T-helper 2 cell (primary cell): ENCODE measurements at regions not wholly inside any gene's neighbourhood (a gene's known extent, or its start where the extent isn't known, plus 50 kb on each side); places are given as distances from the start of the nearest gene placed in this dataset.
A peak's percentile ranks its signal among the peaks of the same experiment; 100 is the strongest.

Source experiments
- DNase-seq, 5 experiments: peaks; one replicate each; pipeline versions ENCODE4 v3.0.0 to v3.0.0-alpha.2; 2012 to 2022

DNA sequence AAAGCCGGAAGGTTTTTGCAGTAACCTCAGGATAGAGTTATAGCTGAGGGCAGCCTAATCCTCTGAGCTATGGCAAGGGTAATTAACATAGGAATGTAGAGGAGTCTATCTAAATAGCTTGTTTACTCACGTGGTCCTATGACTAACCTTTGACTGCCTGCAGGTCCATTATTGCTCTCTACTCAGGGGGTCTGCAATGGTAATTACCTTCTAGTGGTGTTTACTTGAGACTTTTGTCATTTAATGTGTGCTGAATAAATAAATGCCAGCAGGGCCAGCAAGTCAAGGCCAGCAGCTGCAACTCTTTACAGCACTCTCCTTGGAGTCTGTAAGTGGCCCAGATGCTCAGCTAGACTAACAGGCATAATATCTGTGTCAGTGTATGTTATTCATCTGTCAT is 212.7 kb upstream of the FMR1 start:
- no peak for DNase-seq

DNA sequence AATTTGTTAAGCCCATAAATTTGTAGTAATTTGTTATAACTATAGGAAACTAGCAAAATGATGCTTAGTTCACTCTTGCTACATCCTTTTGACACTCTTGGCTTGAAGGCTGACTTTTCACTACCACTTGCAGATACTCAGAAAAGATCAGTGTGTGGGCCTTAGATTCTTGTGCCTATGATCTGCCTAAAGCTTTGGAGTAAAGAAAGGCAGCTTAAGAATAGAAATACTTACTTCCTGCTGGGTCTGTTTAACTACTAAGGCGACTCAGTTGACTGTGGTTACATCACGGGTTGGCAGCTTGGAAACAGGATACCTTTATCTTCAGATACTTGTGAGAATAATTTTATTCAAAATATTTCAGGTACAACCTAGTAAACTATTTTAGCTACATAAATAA is 201.4 kb upstream of the FMR1 start:
- DNase-seq: no peak

DNA sequence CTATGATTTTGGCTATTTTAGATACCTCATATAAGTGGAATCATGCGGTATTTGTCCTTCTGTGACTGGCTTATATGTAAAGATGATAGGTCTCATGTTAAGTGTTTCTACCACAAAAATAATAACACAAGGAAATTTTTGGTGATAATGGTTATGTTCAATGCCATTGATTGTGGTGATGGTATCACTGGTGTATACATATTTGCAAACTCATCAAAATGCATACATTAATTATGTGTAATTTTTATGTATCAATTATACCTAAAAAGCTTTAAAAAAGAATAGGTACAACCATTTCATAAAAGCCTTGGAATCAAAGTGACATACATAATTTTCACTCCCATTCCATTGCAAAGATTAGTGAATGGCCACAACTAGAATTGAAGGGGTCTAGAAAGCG is 178.3 kb upstream of the FMR1 start:
- DNase-seq: no peak

DNA sequence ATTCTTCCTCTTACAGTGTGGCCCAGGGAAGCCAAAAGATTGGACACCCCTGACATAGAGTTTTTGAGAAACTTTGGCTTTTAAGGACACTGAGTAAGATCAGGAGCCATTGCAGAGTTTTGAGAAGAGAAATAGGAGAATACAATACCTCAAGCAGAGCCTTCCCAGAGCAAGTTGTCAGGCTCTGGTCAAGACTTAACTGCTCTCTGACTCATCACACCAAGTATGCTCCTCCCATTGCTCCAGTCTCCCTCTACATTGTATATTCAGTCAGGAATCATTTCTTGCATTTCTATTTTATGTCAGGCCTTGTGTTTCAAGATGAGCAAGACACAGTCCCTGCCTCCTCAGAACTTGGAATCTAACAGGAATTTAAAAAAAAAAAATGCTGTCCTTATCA is 176.4 kb upstream of the FMR1 start:
- no peak for DNase-seq

- DNase-seq: no peak
These were observed 175.7 kb upstream of the FMR1 start for GRCh38 chrX:147736045-147736444.

DNA sequence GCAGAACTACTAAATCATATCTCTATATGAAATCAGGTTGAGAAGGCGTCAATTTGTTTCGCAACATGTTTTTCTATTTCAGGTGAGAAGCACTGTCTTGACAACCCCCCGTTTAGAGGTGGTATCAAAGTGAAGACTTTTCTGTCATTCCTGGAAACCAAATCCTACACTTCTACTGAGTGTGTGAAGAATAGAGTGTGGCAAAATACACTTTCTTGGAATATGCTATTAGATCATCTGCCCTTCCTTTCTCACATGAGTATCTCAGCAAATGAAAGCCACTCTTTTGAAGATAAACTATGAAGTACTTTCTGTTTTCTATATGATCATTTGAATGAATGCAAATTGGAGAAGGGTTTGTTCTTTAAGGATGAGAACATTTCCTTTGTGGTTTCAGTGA is 174.0 kb upstream of the FMR1 start:
- no peak for DNase-seq

- DNase-seq: peak in 1 of 5 experiments; percentile 35
These were observed 173.5 kb upstream of the FMR1 start for GRCh38 chrX:147738265-147738664.

- peak in 1 of 5 experiments; percentile 0 for DNase-seq
These were observed 172.5 kb upstream of the FMR1 start for GRCh38 chrX:147739196-147739595.

GRCh38 chrX:147741776-147742175 is 169.9 kb upstream of the FMR1 start:
- DNase-seq: no peak

DNA sequence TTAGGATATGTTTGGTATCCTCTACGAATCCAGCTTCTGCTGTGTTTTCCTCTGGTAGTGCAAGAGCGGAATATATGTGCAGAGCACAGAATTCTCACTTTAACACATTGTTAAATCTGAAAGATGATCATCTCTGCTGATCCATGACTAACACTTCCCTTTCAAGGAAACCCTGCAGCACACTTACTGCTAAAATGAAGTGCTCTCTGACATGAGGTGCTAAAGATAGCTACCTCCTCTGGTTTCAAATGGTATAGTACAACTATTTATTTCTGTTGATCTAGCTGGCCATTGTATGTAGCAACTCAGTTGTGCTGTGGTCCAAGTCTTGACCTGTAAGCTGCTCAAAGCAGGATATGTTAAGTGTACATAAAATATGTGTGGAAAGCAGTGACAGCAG is 162.4 kb upstream of the FMR1 start:
- DNase-seq: no peak

DNA sequence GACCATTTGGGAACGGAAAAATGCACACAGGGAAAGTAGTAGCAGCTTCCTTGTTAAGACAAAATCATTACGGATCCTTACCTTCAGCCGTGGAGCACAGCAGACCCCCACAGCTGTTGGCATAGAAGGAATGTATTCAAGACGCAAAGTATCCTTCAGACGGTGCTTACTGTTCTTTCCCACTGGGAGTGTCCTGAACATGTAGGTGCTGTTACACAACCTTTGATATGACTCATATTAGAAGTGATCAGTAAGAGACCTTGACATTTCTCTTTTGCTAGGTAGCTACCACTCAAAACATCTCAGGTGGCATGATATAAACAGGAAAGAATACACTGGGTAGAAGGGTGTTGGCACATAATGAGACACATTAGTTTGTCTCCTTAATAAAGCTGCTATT is 154.0 kb upstream of the FMR1 start:
- DNase-seq: no peak

DNA sequence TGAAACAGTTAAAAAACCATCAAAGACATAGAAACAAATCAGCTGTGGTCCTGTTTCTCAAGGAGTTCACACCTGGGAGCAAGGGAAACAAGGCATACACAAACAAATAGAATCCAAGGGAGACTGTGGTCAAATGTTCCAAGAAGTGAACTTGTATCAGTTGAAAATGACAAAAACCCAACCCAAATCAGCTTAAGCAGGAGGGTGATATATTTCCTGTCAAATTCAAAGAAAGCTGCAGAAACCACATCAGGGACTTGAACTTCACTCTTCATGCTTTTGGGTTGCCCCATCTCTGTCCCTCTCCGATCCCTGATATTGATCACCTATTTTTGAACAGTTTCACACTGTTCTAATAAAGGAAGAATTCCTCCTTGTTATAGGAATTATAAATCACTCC is 148.6 kb upstream of the FMR1 start:
- no peak for DNase-seq

DNA sequence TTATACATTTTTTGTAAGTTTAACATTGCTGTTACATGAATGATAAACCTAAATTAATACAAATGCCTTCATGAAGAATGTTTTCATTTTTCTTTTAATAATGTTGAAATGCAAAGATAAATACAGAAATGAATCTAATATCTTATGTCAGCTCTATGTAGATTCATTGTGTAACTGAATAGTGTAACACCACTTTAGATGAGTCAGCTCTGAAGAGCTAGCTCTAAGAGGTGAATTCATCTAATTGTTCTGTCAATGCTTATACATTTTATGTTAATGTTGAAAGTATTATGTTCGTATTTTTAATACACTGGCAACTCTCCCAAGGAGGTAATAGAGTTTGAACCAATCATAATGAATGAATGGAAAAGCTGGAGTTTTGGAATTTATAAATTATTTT is 146.9 kb upstream of the FMR1 start:
- DNase-seq: no peak

DNA sequence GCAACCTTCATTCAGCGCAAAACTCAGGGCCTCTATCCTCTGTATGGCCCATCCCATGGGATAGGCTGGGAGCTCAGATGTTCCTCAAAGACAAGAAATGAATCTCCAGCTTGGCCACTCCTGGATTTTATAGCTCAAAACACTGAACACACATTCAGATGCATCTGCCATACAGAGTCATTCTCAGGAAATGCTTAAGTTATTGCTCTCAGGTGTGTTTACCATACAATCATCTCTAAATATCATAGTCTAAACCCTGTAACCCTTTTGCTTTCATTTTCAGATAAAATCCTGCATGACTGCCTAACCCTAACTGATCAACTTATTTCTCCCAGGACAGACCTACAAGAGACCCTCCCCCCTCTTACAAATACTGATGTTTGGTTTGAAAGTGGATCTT is 140.9 kb upstream of the FMR1 start:
- DNase-seq: no peak

GRCh38 chrX:147776988-147777387 is 134.7 kb upstream of the FMR1 start:
- no peak for DNase-seq

DNA sequence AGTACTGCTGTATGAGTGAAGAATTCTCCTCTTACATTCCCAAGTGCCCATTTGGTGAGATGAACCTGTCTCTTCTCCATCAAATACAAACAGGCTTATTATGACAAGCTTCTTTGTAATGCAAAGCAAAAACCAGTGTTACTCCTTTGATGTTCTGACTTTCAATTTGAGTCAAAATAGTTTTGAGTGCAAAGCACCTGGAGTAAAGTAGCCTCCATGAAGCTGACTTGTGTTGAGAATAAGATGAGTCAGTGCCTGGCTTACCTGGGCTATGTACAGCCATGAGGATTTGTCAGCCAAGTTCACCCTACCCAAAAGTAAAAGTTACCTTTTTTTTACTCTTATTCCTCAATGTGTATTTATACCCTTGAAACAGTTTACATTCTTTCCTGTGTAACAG is 132.5 kb upstream of the FMR1 start:
- DNase-seq: peak in 1 of 5 experiments; percentile 1

GRCh38 chrX:147781844-147782243 is 129.9 kb upstream of the FMR1 start:
- no peak for DNase-seq

- no peak for DNase-seq
These were observed 122.9 kb upstream of the FMR1 start for GRCh38 chrX:147788641-147789350.

GRCh38 chrX:147800663-147801062 is 111.1 kb upstream of the FMR1 start:
- DNase-seq: no peak

- peak in 1 of 5 experiments; percentile 13 for DNase-seq
These were observed 107.8 kb upstream of the FMR1 start for GRCh38 chrX:147803948-147804347.

GRCh38 chrX:147811803-147812202 is 99.9 kb upstream of the FMR1 start:
- no peak for DNase-seq

GRCh38 chrX:147827070-147827469 is 84.6 kb upstream of the FMR1 start:
- no peak for DNase-seq

DNA sequence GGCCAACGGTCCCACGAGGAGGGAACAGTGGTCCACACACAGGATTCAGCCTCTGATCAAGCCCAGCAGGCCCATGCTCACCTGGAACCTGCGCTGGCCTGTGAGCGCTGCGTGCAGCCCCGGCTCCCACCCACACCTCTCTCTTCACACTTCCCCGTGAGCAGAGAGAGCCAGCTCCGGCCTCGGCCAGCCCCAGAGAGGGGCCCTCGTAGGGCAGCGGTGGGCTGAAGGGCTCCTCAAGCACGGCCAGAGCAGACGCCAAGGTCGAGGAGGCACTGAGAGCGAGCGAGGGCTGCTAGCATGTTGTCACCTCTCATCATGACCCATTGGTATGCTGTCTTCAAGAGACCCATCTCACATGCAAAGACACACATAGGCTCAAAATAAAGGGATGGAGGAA is 83.0 kb upstream of the FMR1 start:
- no peak for DNase-seq

- no peak for DNase-seq
These were observed 78.9 kb upstream of the FMR1 start for GRCh38 chrX:147832707-147833348.
